ENCODE measurements at regions not wholly inside any gene's neighbourhood (a gene's known extent, or its start where the extent isn't known, plus 50 kb on each side); places are given as distances from the start of the nearest gene placed in this dataset.
"Not testable (repeated sequence)": the region's sequence is repeated elsewhere in the genome, so short reads cannot be mapped to it uniquely, and the experiment has no call there.

- DNase-seq; H3K4me1 ChIP-seq (ENCODE audit: low read length); H3K4me2 ChIP-seq (ENCODE audit: low read depth, low read length, poor library complexity, severe bottlenecking); H3K36me3 ChIP-seq (ENCODE audit: insufficient read depth, low read length); H3K9ac ChIP-seq (ENCODE audit: low read length); H3K27me3 ChIP-seq (ENCODE audit: low read length); H2AFZ ChIP-seq (ENCODE audit: low read length); H3K9me2 ChIP-seq (replicated peaks; ENCODE audit: insufficient read depth, low read length); H3K79me2 ChIP-seq (ENCODE audit: low read length); H3K27ac ChIP-seq (ENCODE audit: low read length); H4K20me1 ChIP-seq (ENCODE audit: insufficient read depth, low read depth, low read length); H3K4me3 ChIP-seq (ENCODE audit: low read length): not testable (repeated sequence)
- H3K9me3 ChIP-seq (ENCODE audit: low read length) = peaks cover 63% of the 10 kb centered on the region
Observed at GRCh38 chr21:9744593-9744992, 776.8 kb upstream of the TPTE start.

DNA sequence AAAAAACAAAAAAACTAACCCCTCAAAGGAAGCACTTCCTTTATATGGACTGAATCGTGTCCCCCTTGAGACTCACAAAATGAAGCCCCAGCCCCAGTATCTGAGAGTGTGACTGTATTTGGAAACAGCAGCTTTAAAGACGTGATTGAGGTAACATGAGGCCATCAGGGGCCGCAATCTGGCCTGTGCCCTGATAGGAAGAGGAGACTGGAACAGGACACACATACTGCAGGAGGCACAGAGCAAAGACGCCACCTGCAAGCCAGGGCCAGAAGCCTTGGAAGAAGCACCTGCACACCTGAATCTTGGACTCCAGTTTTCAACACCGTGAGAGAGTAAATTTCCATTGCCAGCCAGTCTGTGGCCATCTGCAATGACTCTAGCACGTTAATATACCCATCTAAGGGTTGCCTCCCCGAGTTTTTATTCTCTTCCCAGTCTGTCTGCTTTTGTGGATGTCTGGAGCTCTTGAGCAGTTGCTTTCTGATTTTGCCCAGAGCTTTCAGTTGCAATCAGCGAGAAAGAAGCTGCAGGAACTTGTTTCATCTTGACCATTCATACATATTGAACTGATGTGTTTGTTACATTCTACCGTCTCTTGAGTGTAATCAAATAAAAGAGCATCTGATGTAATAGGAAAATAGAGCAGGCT is 775.8 kb upstream of the TPTE start:
- not testable (repeated sequence) for H4K20me1 ChIP-seq (ENCODE audit: insufficient read depth, low read depth, low read length); H3K9ac ChIP-seq (ENCODE audit: low read length); H3K4me1 ChIP-seq (ENCODE audit: low read length); H3K27ac ChIP-seq (ENCODE audit: low read length); H3K79me2 ChIP-seq (ENCODE audit: low read length); DNase-seq; H3K4me3 ChIP-seq (ENCODE audit: low read length); H2AFZ ChIP-seq (ENCODE audit: low read length); H3K4me2 ChIP-seq (ENCODE audit: low read depth, low read length, poor library complexity, severe bottlenecking); H3K9me2 ChIP-seq (replicated peaks; ENCODE audit: insufficient read depth, low read length); H3K36me3 ChIP-seq (ENCODE audit: insufficient read depth, low read length); H3K27me3 ChIP-seq (ENCODE audit: low read length)
- H3K9me3 ChIP-seq (ENCODE audit: low read length) = peaks cover 64% of the 10 kb centered on the region

DNA sequence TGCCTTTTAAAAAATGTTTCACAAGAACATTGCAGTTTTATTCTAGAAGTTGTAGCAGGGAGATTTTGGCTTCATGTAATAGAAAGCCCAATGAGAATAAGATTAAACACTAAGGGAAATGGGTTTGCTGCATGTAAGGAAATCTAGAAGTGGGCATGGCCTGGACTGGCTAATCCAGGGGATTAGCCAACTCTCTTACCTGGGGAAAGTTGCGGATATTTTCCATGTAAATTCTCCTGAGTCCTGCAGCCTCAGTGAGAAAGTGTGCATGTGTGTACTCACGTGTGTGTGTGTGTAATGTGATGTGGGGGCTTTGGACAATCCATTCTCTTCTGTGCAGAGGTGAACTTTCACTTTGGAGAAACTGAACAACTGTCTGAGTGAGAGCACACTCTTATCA is 775.1 kb upstream of the TPTE start:
- H3K4me2 ChIP-seq (ENCODE audit: low read depth, low read length, poor library complexity, severe bottlenecking) = not testable (repeated sequence)

DNA sequence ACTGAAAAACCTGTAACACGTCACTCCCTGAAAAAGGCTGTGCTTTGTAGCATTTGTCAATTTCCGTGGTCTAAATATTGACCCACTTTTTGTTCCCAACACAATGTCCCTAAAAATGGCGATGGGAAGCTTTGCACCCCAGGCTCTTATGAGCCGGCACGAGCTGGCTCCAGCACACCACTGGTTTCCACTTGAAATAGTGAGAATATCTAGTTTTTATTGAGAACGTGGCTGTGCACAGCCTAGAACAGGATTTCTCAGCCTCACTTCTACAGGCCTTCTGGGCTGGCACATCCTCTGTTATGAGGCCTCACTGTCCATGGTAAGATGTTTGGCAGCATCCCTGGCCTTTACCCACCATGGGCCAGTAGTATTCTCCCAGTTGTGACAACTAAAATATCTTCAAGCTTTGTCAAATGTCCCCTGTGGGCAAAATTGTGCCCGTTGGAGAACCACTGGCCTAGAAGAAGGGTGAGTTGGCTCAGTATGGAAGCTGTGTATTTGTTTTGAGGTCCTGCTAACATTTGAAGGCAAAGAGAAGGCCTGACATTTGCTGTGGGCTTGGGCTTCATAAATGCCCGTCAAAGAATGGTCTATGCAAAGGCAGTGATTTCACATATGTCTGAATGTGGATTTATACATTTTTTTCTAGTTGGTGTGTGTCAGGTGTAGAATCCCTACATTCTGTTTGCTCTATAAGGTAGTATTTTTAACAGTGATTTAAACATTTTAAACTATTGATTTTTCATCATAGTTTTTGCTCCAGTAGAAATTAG is 774.4 kb upstream of the TPTE start:
- not testable (repeated sequence) for H3K27me3 ChIP-seq (ENCODE audit: low read length); H3K4me2 ChIP-seq (ENCODE audit: low read depth, low read length, poor library complexity, severe bottlenecking); H3K9ac ChIP-seq (ENCODE audit: low read length); H3K79me2 ChIP-seq (ENCODE audit: low read length); H3K4me1 ChIP-seq (ENCODE audit: low read length); H3K27ac ChIP-seq (ENCODE audit: low read length); H3K4me3 ChIP-seq (ENCODE audit: low read length); H2AFZ ChIP-seq (ENCODE audit: low read length); H3K36me3 ChIP-seq (ENCODE audit: insufficient read depth, low read length); DNase-seq; H4K20me1 ChIP-seq (ENCODE audit: insufficient read depth, low read depth, low read length); H3K9me2 ChIP-seq (replicated peaks; ENCODE audit: insufficient read depth, low read length)
- peaks cover 65% of the 10 kb centered on the region for H3K9me3 ChIP-seq (ENCODE audit: low read length)

More for the DNA sequence above, 775.1 kb upstream of the TPTE start:
- not testable (repeated sequence) for H3K27ac ChIP-seq (ENCODE audit: low read length); H4K20me1 ChIP-seq (ENCODE audit: insufficient read depth, low read depth, low read length); H3K27me3 ChIP-seq (ENCODE audit: low read length); H3K9ac ChIP-seq (ENCODE audit: low read length); H3K4me1 ChIP-seq (ENCODE audit: low read length); H3K9me2 ChIP-seq (replicated peaks; ENCODE audit: insufficient read depth, low read length); H3K36me3 ChIP-seq (ENCODE audit: insufficient read depth, low read length); H2AFZ ChIP-seq (ENCODE audit: low read length); H3K4me3 ChIP-seq (ENCODE audit: low read length); DNase-seq; H3K79me2 ChIP-seq (ENCODE audit: low read length)
- H3K9me3 ChIP-seq (ENCODE audit: low read length) = peaks cover 65% of the 10 kb centered on the region

DNA sequence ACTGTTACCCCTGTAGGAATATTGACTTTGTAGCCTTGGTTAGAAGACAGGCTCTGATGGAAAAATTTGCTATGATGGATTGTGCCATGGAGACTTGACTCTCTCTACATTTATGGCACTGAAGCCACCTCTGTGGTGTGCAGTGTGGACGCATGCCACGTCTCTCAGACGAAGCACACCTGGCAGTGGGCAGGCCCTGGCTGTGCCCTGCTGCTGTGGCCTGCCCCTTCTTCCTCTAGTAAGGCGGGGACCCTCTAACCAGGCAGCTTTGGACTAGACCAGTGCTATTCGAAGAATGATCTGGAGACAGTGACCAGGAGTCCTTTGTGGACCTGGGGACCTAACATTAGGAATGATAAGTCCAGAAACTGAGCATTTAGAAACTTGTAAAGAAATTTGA is 773.5 kb upstream of the TPTE start:
- H3K9me3 ChIP-seq (ENCODE audit: low read length) = peaks cover 68% of the 10 kb centered on the region
- H3K4me3 ChIP-seq (ENCODE audit: low read length); DNase-seq: not testable (repeated sequence)

DNA sequence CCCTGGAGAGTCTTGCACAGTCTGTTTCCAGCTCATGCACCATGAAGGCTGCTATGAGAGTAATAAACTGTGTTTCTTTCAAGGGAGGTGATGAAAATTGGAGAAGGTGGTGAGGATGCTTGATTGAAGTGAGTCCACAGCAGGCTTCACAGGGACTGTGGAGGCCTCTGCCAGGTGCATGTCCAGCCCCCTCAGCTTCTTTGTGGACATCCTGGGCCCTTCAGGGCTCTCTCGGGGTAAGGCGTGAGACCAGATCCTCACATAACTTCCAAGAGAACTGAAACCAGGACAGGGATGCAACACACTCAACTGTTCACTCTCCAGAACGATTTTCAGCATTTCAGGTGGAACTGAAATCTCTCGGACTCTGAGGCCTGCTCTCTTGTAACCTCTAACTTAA is 772.9 kb upstream of the TPTE start:
- H3K9me2 ChIP-seq (replicated peaks; ENCODE audit: insufficient read depth, low read length); H2AFZ ChIP-seq (ENCODE audit: low read length); H3K27me3 ChIP-seq (ENCODE audit: low read length); H3K9ac ChIP-seq (ENCODE audit: low read length); DNase-seq; H3K4me3 ChIP-seq (ENCODE audit: low read length); H3K36me3 ChIP-seq (ENCODE audit: insufficient read depth, low read length); H4K20me1 ChIP-seq (ENCODE audit: insufficient read depth, low read depth, low read length); H3K4me2 ChIP-seq (ENCODE audit: low read depth, low read length, poor library complexity, severe bottlenecking); H3K79me2 ChIP-seq (ENCODE audit: low read length); H3K4me1 ChIP-seq (ENCODE audit: low read length); H3K27ac ChIP-seq (ENCODE audit: low read length): not testable (repeated sequence)
- peaks cover 68% of the 10 kb centered on the region for H3K9me3 ChIP-seq (ENCODE audit: low read length)

More for the DNA sequence above, 773.5 kb upstream of the TPTE start:
- H4K20me1 ChIP-seq (ENCODE audit: insufficient read depth, low read depth, low read length); H3K27me3 ChIP-seq (ENCODE audit: low read length); H3K4me2 ChIP-seq (ENCODE audit: low read depth, low read length, poor library complexity, severe bottlenecking); H3K4me1 ChIP-seq (ENCODE audit: low read length); H3K36me3 ChIP-seq (ENCODE audit: insufficient read depth, low read length); H2AFZ ChIP-seq (ENCODE audit: low read length); H3K79me2 ChIP-seq (ENCODE audit: low read length); H3K9me2 ChIP-seq (replicated peaks; ENCODE audit: insufficient read depth, low read length); H3K9ac ChIP-seq (ENCODE audit: low read length); H3K27ac ChIP-seq (ENCODE audit: low read length): not testable (repeated sequence)

DNA sequence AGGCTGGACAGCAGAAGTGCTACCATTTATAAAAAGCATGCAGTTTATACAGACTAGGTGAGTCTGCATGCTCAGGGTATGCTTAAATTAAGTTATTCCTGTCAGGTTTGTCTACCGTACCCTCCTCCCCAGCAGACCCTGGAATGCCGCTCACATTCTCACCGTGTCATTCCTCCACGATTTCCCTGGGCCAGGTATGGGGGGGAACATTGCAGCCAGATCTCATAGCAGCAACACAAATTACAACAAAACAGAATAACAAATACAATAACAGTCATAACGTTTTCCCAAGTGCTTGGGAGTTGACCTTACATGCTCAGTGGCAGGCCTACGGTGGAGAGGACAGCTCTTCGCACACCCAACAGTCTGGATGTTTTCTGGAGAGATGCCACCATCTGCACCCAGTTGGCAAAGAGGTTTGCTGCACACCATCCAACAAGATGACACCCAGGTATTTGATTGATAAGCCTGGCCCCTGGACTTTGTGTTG is 771.6 kb upstream of the TPTE start:
- not testable (repeated sequence) for H3K9me2 ChIP-seq (replicated peaks; ENCODE audit: insufficient read depth, low read length); DNase-seq; H2AFZ ChIP-seq (ENCODE audit: low read length); H4K20me1 ChIP-seq (ENCODE audit: insufficient read depth, low read depth, low read length); H3K9ac ChIP-seq (ENCODE audit: low read length); H3K36me3 ChIP-seq (ENCODE audit: insufficient read depth, low read length); H3K27ac ChIP-seq (ENCODE audit: low read length); H3K4me3 ChIP-seq (ENCODE audit: low read length); H3K79me2 ChIP-seq (ENCODE audit: low read length); H3K4me2 ChIP-seq (ENCODE audit: low read depth, low read length, poor library complexity, severe bottlenecking); H3K27me3 ChIP-seq (ENCODE audit: low read length); H3K4me1 ChIP-seq (ENCODE audit: low read length)
- peaks cover 73% of the 10 kb centered on the region for H3K9me3 ChIP-seq (ENCODE audit: low read length)

GRCh38 chr21:9750341-9751086 is 770.9 kb upstream of the TPTE start:
- H2AFZ ChIP-seq (ENCODE audit: low read length) = no peak overlapping the region
- H3K4me1 ChIP-seq (ENCODE audit: low read length) = no peaks in the 10 kb centered on the region
- H3K79me2 ChIP-seq (ENCODE audit: low read length) = no peaks in the 10 kb centered on the region
- H3K9me3 ChIP-seq (ENCODE audit: low read length) = peaks cover 76% of the 10 kb centered on the region
- H3K36me3 ChIP-seq (ENCODE audit: insufficient read depth, low read length) = no peaks in the 10 kb centered on the region
- H3K9me2 ChIP-seq (replicated peaks; ENCODE audit: insufficient read depth, low read length) = no peaks in the 10 kb centered on the region
- H3K27me3 ChIP-seq (ENCODE audit: low read length) = no peaks in the 10 kb centered on the region
- no peak for DNase-seq
- no peaks in the 10 kb centered on the region for H4K20me1 ChIP-seq (ENCODE audit: insufficient read depth, low read depth, low read length)
- H3K4me3 ChIP-seq (ENCODE audit: low read length) = no peak overlapping the region; the same call in 1 of the 2 replicates
- H3K4me2 ChIP-seq (ENCODE audit: low read depth, low read length, poor library complexity, severe bottlenecking) = no peak overlapping the region
- H3K9ac ChIP-seq (ENCODE audit: low read length) = no peak overlapping the region
- H3K27ac ChIP-seq (ENCODE audit: low read length) = no peak overlapping the region
